NCI-H69 (cell line): ENCODE measurements at regions not wholly inside any gene's neighbourhood (a gene's known extent, or its start where the extent isn't known, plus 50 kb on each side); places are given as distances from the start of the nearest gene placed in this dataset.
A peak's percentile ranks its signal among the peaks of the same experiment; 100 is the strongest.

ENCODE experiments used
- DNase-seq: peaks from one replicate; lab custom pipeline; 2025; lab: John Stamatoyannopoulos, UW

GRCh38 chr4:130484826-130485225 is 1388.9 kb downstream of the C4orf33 start:
- DNase-seq, result no peak

GRCh38 chr4:130485371-130485770 is 1389.4 kb downstream of the C4orf33 start:
- no peak for DNase-seq

- DNase-seq, result peak; percentile 1
These were observed 1390.2 kb downstream of the C4orf33 start for GRCh38 chr4:130486186-130486585.

- DNase-seq, result peak; percentile 27
These were observed 1390.9 kb downstream of the C4orf33 start for GRCh38 chr4:130486841-130487240.

GRCh38 chr4:130510661-130511060 is 1414.7 kb downstream of the C4orf33 start:
- DNase-seq, result no peak

GRCh38 chr4:130511776-130512175 is 1415.8 kb downstream of the C4orf33 start:
- no peak for DNase-seq

- no peak for DNase-seq
These were observed 1428.1 kb downstream of the C4orf33 start for GRCh38 chr4:130524057-130524456.

GRCh38 chr4:130530505-130530904 is 1434.6 kb downstream of the C4orf33 start:
- DNase-seq, result no peak

- DNase-seq, result no peak
These were observed 1438.7 kb downstream of the C4orf33 start for GRCh38 chr4:130534651-130535050.

- no peak for DNase-seq
These were observed 1447.0 kb downstream of the C4orf33 start for GRCh38 chr4:130542953-130543352.

GRCh38 chr4:130545171-130545570 is 1449.2 kb downstream of the C4orf33 start:
- no peak for DNase-seq

GRCh38 chr4:130545596-130545995 is 1449.6 kb downstream of the C4orf33 start:
- no peak for DNase-seq

- DNase-seq, result no peak
These were observed 1463.3 kb downstream of the C4orf33 start for GRCh38 chr4:130559268-130559667.

- DNase-seq, result peak; percentile 84
These were observed 1467.4 kb downstream of the C4orf33 start for GRCh38 chr4:130563185-130563888.

- DNase-seq, result peak; percentile 30
These were observed 1468.0 kb downstream of the C4orf33 start for GRCh38 chr4:130563889-130564418.

GRCh38 chr4:130568746-130569145 is 1472.8 kb downstream of the C4orf33 start:
- DNase-seq, result no peak

GRCh38 chr4:130573742-130574141 is 1477.8 kb downstream of the C4orf33 start:
- no peak for DNase-seq

GRCh38 chr4:130574215-130574614 is 1478.3 kb downstream of the C4orf33 start:
- DNase-seq, result no peak

- DNase-seq, result peak; percentile 92
These were observed 1480.3 kb downstream of the C4orf33 start for GRCh38 chr4:130576218-130576617.

- DNase-seq, result no peak
These were observed 1495.1 kb downstream of the C4orf33 start for GRCh38 chr4:130591091-130591490.

- no peak for DNase-seq
These were observed 1504.8 kb downstream of the C4orf33 start for GRCh38 chr4:130600706-130601105.

GRCh38 chr4:130603043-130603442 is 1507.1 kb downstream of the C4orf33 start:
- no peak for DNase-seq

- no peak for DNase-seq
These were observed 1512.2 kb downstream of the C4orf33 start for GRCh38 chr4:130608121-130608520.

GRCh38 chr4:130628531-130628930 is 1532.6 kb downstream of the C4orf33 start:
- DNase-seq, result no peak
